ENCODE measurements at regions not wholly inside any gene's neighbourhood (a gene's known extent, or its start where the extent isn't known, plus 50 kb on each side); places are given as distances from the start of the nearest gene placed in this dataset.
A peak's percentile ranks its signal among the peaks of the same experiment; 100 is the strongest.
"Not testable (repeated sequence)": the region's sequence is repeated elsewhere in the genome, so short reads cannot be mapped to it uniquely, and the experiment has no call there.

GRCh38 chr18:29378651-29379136 lies 1201.8 kb upstream of the CDH2 start:
- FAIRE-seq: no peak
- Histone ChIP-seq H3K4me3 (ENCODE audit: low read length in 3 of 3) (no peak overlapping the region), H3K9ac (ENCODE audit: low read length in 3 of 3) (no peak overlapping the region), H3K4me1 (ENCODE audit: control insufficient read depth in 2 of 3, insufficient read depth in 2 of 3, low read depth in 1 of 3, low read length in 3 of 3) (no peaks in the 10 kb centered on the region), H3K9me3 (ENCODE audit: control insufficient read depth in 2 of 3, insufficient read depth in 1 of 3, low read length in 3 of 3) (no peaks in the 10 kb centered on the region), H3K27ac (ENCODE audit: low read depth in 2 of 2, low read length in 2 of 2) (no peak overlapping the region), H3K27me3 (ENCODE audit: control insufficient read depth, insufficient read depth, low read length) (no peaks in the 10 kb centered on the region), H3K36me3 (ENCODE audit: control insufficient read depth in 2 of 3, insufficient read depth in 3 of 3, low read length in 3 of 3) (no peaks in the 10 kb centered on the region)
- intact Hi-C loops (cut with DNase I): no loop called here
- DNase-seq: no peak
- TF ChIP-seq CTCF (IDR thresholded peaks at IDR 0.05; ENCODE audit: borderline replicate concordance, extremely low read depth, insufficient read depth): no peak

- TF ChIP-seq CTCF (IDR thresholded peaks at IDR 0.05; ENCODE audit: borderline replicate concordance, extremely low read depth, insufficient read depth): no peak
- intact Hi-C loops (cut with DNase I): no loop called here
- no peak overlapping the region for H3K4me3 ChIP-seq (ENCODE audit: low read length in 3 of 3)
- no peak overlapping the region for H3K9ac ChIP-seq (ENCODE audit: low read length in 3 of 3)
- H3K27me3 ChIP-seq (ENCODE audit: control insufficient read depth, insufficient read depth, low read length): no peaks in the 10 kb centered on the region
- no peak for FAIRE-seq
- H3K27ac ChIP-seq (ENCODE audit: low read depth in 2 of 2, low read length in 2 of 2): no peak overlapping the region
- H3K9me3 ChIP-seq (ENCODE audit: control insufficient read depth in 2 of 3, insufficient read depth in 1 of 3, low read length in 3 of 3): peaks cover 0 to 2% (median 0%) of the 10 kb centered on the region in 3 donors
- H3K36me3 ChIP-seq (ENCODE audit: control insufficient read depth in 2 of 3, insufficient read depth in 3 of 3, low read length in 3 of 3): no peaks in the 10 kb centered on the region
- no peaks in the 10 kb centered on the region for H3K4me1 ChIP-seq (ENCODE audit: control insufficient read depth in 2 of 3, insufficient read depth in 2 of 3, low read depth in 1 of 3, low read length in 3 of 3)
- DNase-seq: no peak
These were observed 1200.4 kb upstream of the CDH2 start for GRCh38 chr18:29377346-29377745.

- no peaks in the 10 kb centered on the region for H3K36me3 ChIP-seq (ENCODE audit: control insufficient read depth in 2 of 3, insufficient read depth in 3 of 3, low read length in 3 of 3)
- TF ChIP-seq CTCF (IDR thresholded peaks at IDR 0.05; ENCODE audit: borderline replicate concordance, extremely low read depth, insufficient read depth): no peak
- DNase-seq (no peak), FAIRE-seq (no peak)
- peaks cover 0 to 2% (median 0%) of the 10 kb centered on the region in 3 donors for H3K9me3 ChIP-seq (ENCODE audit: control insufficient read depth in 2 of 3, insufficient read depth in 1 of 3, low read length in 3 of 3)
- H3K9ac ChIP-seq (ENCODE audit: low read length in 3 of 3): no peak overlapping the region
- no peak overlapping the region for H3K4me3 ChIP-seq (ENCODE audit: low read length in 3 of 3)
- no peaks in the 10 kb centered on the region for H3K27me3 ChIP-seq (ENCODE audit: control insufficient read depth, insufficient read depth, low read length)
- no peaks in the 10 kb centered on the region for H3K4me1 ChIP-seq (ENCODE audit: control insufficient read depth in 2 of 3, insufficient read depth in 2 of 3, low read depth in 1 of 3, low read length in 3 of 3)
- intact Hi-C loops (cut with DNase I): no loop called here
- H3K27ac ChIP-seq (ENCODE audit: low read depth in 2 of 2, low read length in 2 of 2): no peak overlapping the region
These were observed 1196.1 kb upstream of the CDH2 start for GRCh38 chr18:29373000-29373399.

- Histone ChIP-seq H3K4me3 (ENCODE audit: low read length in 3 of 3) (no peak overlapping the region), H3K9me3 (ENCODE audit: control insufficient read depth in 2 of 3, insufficient read depth in 1 of 3, low read length in 3 of 3) (no peaks in the 10 kb centered on the region), H3K4me1 (ENCODE audit: control insufficient read depth in 2 of 3, insufficient read depth in 2 of 3, low read depth in 1 of 3, low read length in 3 of 3) (no peaks in the 10 kb centered on the region), H3K27me3 (ENCODE audit: control insufficient read depth, insufficient read depth, low read length) (no peaks in the 10 kb centered on the region), H3K9ac (ENCODE audit: low read length in 3 of 3) (no peak overlapping the region), H3K36me3 (ENCODE audit: control insufficient read depth in 2 of 3, insufficient read depth in 3 of 3, low read length in 3 of 3) (no peaks in the 10 kb centered on the region), H3K27ac (ENCODE audit: low read depth in 2 of 2, low read length in 2 of 2) (no peak overlapping the region)
- intact Hi-C loops (cut with DNase I): no loop called here
- TF ChIP-seq CTCF (IDR thresholded peaks at IDR 0.05; ENCODE audit: borderline replicate concordance, extremely low read depth, insufficient read depth): no peak
- FAIRE-seq (no peak), DNase-seq (peak in 1 of 5 donors; percentile 71)
These were observed 1184.9 kb upstream of the CDH2 start for GRCh38 chr18:29361843-29362242.

GRCh38 chr18:29360659-29361058 lies 1183.7 kb upstream of the CDH2 start:
- H3K27ac ChIP-seq (ENCODE audit: low read depth in 2 of 2, low read length in 2 of 2): not testable (repeated sequence)

More at GRCh38 chr18:29360659-29361058, 1183.7 kb upstream of the CDH2 start:
- FAIRE-seq; H3K9ac ChIP-seq (ENCODE audit: low read length in 3 of 3); H3K4me1 ChIP-seq (ENCODE audit: control insufficient read depth in 2 of 3, insufficient read depth in 2 of 3, low read depth in 1 of 3, low read length in 3 of 3); H3K36me3 ChIP-seq (ENCODE audit: control insufficient read depth in 2 of 3, insufficient read depth in 3 of 3, low read length in 3 of 3); intact Hi-C loops (cut with DNase I); H3K9me3 ChIP-seq (ENCODE audit: control insufficient read depth in 2 of 3, insufficient read depth in 1 of 3, low read length in 3 of 3); H3K27me3 ChIP-seq (ENCODE audit: control insufficient read depth, insufficient read depth, low read length); H3K4me3 ChIP-seq (ENCODE audit: low read length in 3 of 3): not testable (repeated sequence)
- peak in 1 of 5 donors; percentile 27 for DNase-seq
